GM13976 (cell line): ENCODE measurements at regions not wholly inside any gene's neighbourhood (a gene's known extent, or its start where the extent isn't known, plus 50 kb on each side); places are given as distances from the start of the nearest gene placed in this dataset.
"Not testable (repeated sequence)": the region's sequence is repeated elsewhere in the genome, so short reads cannot be mapped to it uniquely, and the experiment has no call there.

Experiments used
- DNase-seq: peaks from one replicate; pipeline ENCODE4 v3.0.0; 2012; ENCODE audit warnings: low spot score
- in situ Hi-C: fragments of 300-500 bp; cut with MboI; formaldehyde crosslinking; loops from one replicate; pipeline ENCODE4 v1.12.0; 2022; ENCODE audit warnings: low sequenced_read_pairs, mixed read lengths, inconsistent platforms; ENCODE audit not compliant: unreplicated experiment
- TF ChIP-seq, protein P1 (sequence below): IDR thresholded peaks from 2 replicates; pipeline ENCODE4 v1.5.1; 2012; ENCODE audit warnings: borderline replicate concordance, mild to moderate bottlenecking; ENCODE audit not compliant: insufficient read depth; ENCODE audit errors: extremely low read depth, missing control alignments, control extremely low read depth

- TF ChIP-seq, protein P1, sequence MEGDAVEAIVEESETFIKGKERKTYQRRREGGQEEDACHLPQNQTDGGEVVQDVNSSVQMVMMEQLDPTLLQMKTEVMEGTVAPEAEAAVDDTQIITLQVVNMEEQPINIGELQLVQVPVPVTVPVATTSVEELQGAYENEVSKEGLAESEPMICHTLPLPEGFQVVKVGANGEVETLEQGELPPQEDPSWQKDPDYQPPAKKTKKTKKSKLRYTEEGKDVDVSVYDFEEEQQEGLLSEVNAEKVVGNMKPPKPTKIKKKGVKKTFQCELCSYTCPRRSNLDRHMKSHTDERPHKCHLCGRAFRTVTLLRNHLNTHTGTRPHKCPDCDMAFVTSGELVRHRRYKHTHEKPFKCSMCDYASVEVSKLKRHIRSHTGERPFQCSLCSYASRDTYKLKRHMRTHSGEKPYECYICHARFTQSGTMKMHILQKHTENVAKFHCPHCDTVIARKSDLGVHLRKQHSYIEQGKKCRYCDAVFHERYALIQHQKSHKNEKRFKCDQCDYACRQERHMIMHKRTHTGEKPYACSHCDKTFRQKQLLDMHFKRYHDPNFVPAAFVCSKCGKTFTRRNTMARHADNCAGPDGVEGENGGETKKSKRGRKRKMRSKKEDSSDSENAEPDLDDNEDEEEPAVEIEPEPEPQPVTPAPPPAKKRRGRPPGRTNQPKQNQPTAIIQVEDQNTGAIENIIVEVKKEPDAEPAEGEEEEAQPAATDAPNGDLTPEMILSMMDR: no peak
- in situ Hi-C loops: no loop called here
- DNase-seq: no peak
Observed at GRCh38 chr6:97765461-97765860, 482.4 kb upstream of the MMS22L start.

DNA sequence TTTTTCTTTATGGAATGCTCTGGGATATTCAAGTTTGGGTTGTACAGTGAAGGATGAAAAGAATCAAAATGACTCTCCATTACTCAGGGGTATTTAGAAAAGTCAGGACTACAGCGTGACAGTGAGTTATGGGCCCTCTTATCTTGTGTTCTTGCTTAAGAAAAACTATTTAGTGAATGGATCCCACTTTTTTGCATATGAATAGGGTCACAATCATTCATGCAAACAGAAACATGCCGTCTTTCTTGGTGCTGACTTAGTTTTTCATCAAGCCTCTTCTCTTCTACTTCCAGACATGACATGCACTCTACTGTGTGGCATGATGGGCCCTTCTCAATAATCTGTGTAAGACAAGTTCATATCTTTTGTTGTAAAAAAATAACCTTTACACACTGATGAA, 488.4 kb upstream of the MMS22L start:
- in situ Hi-C loops: no loop called here
- TF ChIP-seq, protein P1: no peak
- DNase-seq: no peak

GRCh38 chr6:97775012-97775411, 492.0 kb upstream of the MMS22L start:
- in situ Hi-C loops: no loop called here
- TF ChIP-seq, protein P1: no peak
- DNase-seq: no peak

DNA sequence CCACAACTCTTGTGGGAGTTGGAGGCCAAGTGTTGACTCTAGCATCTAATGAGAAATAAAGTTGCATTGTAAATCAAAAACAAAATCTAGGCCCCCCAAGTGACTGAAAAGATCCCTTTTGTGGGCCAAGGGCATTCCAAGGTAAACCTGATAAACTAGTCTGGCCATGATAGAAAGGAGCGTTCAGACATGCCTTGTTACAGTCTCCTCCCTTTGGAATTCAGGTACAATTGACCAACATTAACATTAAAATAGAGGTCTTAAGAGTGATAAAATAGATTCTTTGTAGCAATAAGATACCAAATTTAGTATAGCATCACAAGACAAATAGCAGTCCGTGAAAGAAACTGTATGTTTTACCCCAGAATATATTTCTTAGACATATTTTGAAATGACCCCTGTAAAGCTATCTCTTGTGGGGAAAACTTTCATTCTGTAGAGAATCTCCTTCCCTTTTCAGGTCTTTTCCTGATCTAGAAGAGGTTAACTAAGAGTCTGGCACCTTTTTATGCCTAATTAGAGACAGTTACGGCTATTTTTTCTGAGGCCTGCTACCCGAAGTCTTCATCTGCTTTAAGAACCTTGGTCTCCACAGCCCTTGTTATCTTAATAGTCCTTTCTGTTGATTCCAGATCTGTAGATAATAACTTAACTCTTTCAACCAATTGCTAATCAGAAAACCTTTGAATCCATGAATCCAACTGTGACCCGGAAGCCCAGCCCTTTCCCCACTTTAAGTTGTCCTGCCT, 495.4 kb upstream of the MMS22L start:
- TF ChIP-seq, protein P1: no peak
- no peak for DNase-seq
- in situ Hi-C loops: no loop called here

DNA sequence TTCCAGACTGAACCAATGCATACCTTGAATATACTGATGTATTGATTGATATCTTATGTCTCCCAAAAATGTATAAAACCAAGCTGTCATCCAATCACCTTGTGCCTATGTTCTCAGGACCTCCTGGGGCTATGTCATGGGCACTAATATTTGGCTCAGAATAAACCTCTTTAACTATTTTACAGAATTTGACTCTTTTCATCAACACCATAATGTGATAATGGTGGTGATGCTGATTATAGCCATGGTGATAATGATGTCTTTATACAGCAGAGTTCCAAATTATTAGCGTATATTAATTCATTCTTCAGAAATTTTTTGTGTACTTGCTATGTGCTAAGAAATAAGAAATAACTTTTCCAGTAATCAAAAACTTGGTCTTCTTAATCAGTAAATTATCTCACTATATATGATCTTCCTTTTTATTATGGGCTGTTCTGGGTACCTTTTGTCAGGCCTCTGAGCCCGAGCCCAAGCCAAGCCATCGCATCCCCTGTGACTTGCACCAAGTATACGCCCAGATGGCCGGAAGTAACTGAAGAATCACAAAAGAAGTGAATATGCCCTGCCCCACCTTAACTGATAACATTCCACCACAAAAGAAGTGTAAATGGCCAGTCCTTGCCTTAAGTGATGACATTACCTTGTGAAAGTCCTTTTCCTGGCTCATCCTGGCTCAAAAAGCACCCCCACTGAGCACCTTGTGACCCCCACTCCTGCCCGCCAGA, 496.2 kb upstream of the MMS22L start:
- DNase-seq, in situ Hi-C loops: not testable (repeated sequence)

GRCh38 chr6:97790926-97791590, 508.0 kb upstream of the MMS22L start:
- DNase-seq: no peak
- TF ChIP-seq, protein P1: no peak

GRCh38 chr6:97805596-97805995, 522.6 kb upstream of the MMS22L start:
- TF ChIP-seq, protein P1: no peak
- DNase-seq: no peak
- in situ Hi-C loops: no loop called here

More at GRCh38 chr6:97790926-97791590, 508.0 kb upstream of the MMS22L start:
- in situ Hi-C loops: no loop called here
